CD14-positive monocyte (primary cell): ENCODE measurements at regions not wholly inside any gene's neighbourhood (a gene's known extent, or its start where the extent isn't known, plus 50 kb on each side); places are given as distances from the start of the nearest gene placed in this dataset.

Experiments
- DNase-seq, 3 donors: peaks; one replicate each; pipeline ENCODE4 v3.0.0-alpha.2; 2011 to 2022
- H2AFZ ChIP-seq: 2 replicates; pipeline ENCODE4 v1.6.0; 2012; ENCODE audit warnings: mild to moderate bottlenecking, low read depth, low read length, inconsistent platforms; ENCODE audit not compliant: insufficient read depth, poor library complexity, severe bottlenecking
- H3K27ac ChIP-seq, 2 donors: 1 replicate in 1 of 2; 2 replicates in 1 of 2; pipeline ENCODE4 v1.5.1; 2012 to 2013; ENCODE audit warnings: low read length in 2 of 2, control low read depth in 1 of 2, inconsistent platforms in 1 of 2, low read depth in 1 of 2, mild to moderate bottlenecking in 1 of 2
- H3K27me3 ChIP-seq, 2 donors: one replicate each; pipeline versions ENCODE4 v1.6.0 to v1.6.1; 2011 to 2013; ENCODE audit warnings: low read length in 2 of 2; ENCODE audit not compliant: control insufficient read depth in 2 of 2, insufficient read depth in 2 of 2
- H3K36me3 ChIP-seq, 2 donors: replicated peaks in 1 of 2; 1 replicate in 1 of 2; 2 replicates in 1 of 2; pipeline versions ENCODE4 v1.5.1 to v1.6.1; 2012 to 2013; ENCODE audit warnings: low read length in 2 of 2, control low read depth in 1 of 2, inconsistent platforms in 1 of 2, mild to moderate bottlenecking in 1 of 2; ENCODE audit not compliant: insufficient read depth in 2 of 2, control insufficient read depth in 1 of 2
- H3K4me1 ChIP-seq, 2 donors: 1 replicate in 1 of 2; 2 replicates in 1 of 2; pipeline versions ENCODE4 v1.5.1 to v1.6.1; 2012 to 2013; ENCODE audit warnings: low read length in 2 of 2, control low read depth in 1 of 2, inconsistent platforms in 1 of 2, mild to moderate bottlenecking in 1 of 2, moderate library complexity in 1 of 2; ENCODE audit not compliant: insufficient read depth in 2 of 2, control insufficient read depth in 1 of 2
- H3K4me2 ChIP-seq: replicated peaks from 2 replicates; pipeline ENCODE3; 2012; ENCODE audit warnings: low read length, moderate library complexity, mild to moderate bottlenecking; ENCODE audit not compliant: poor library complexity, severe bottlenecking; ENCODE audit errors: extremely low read depth
- H3K4me3 ChIP-seq, 3 experiments: fragments of 200-600 bp in 1 of 3; sonication (generic) in 1 of 3; replicated peaks in 1 of 3; 1 replicate in 2 of 3; 2 replicates in 1 of 3; pipeline ENCODE4 v1.5.1; 2011 to 2013; ENCODE audit warnings: low read length in 3 of 3, mild to moderate bottlenecking in 3 of 3, control low read depth in 2 of 3, low read depth in 2 of 3, inconsistent platforms in 1 of 3, moderate library complexity in 1 of 3
- H3K79me2 ChIP-seq: 2 replicates; pipeline ENCODE4 v1.6.0; 2012; ENCODE audit warnings: mild to moderate bottlenecking, control low read depth, inconsistent platforms, low read length, moderate library complexity; ENCODE audit not compliant: insufficient read depth
- H3K9ac ChIP-seq: 2 replicates; pipeline ENCODE4 v1.6.0; 2017; ENCODE audit warnings: low read length, mild to moderate bottlenecking; ENCODE audit not compliant: insufficient read depth, poor library complexity, severe bottlenecking
- H3K9me3 ChIP-seq, 2 donors: replicated peaks in 1 of 2; 1 replicate in 1 of 2; 2 replicates in 1 of 2; pipeline versions ENCODE4 v1.5.1 to v1.6.1; 2012 to 2013; ENCODE audit warnings: low read length in 2 of 2, control low read depth in 1 of 2; ENCODE audit not compliant: control insufficient read depth in 1 of 2, insufficient read depth in 1 of 2
- H4K20me1 ChIP-seq: 2 replicates; pipeline ENCODE4 v1.6.0; 2012; ENCODE audit warnings: mild to moderate bottlenecking, low read length, control low read depth, moderate library complexity; ENCODE audit not compliant: insufficient read depth
- H3K27ac Mint-ChIP-seq, 7 donors: one replicate each; pipeline ENCODE4 v1.8.0; 2020; ENCODE audit warnings: mild to moderate bottlenecking in 7 of 7, mixed read lengths in 7 of 7, moderate library complexity in 6 of 7, inconsistent platforms in 2 of 7
- H3K27me3 Mint-ChIP-seq, 3 donors: one replicate each; pipeline ENCODE4 v1.8.0; 2021 to 2022; ENCODE audit warnings: low read depth in 3 of 3, mild to moderate bottlenecking in 3 of 3, mixed read lengths in 3 of 3, moderate library complexity in 3 of 3, inconsistent platforms in 1 of 3
- H3K36me3 Mint-ChIP-seq, 2 donors: one replicate each; pipeline ENCODE4 v1.8.0; 2020; ENCODE audit warnings: mixed read lengths in 2 of 2, inconsistent platforms in 1 of 2, mild to moderate bottlenecking in 1 of 2
- H3K4me1 Mint-ChIP-seq: one replicate; pipeline ENCODE4 v1.8.0; 2020; ENCODE audit warnings: mild to moderate bottlenecking, mixed read lengths
- H3K4me3 Mint-ChIP-seq, 2 donors: one replicate each; pipeline ENCODE4 v1.8.0; 2020; ENCODE audit warnings: mild to moderate bottlenecking in 2 of 2, mixed read lengths in 2 of 2, moderate library complexity in 1 of 2
- H3K9me3 Mint-ChIP-seq, 7 donors: one replicate each; pipeline ENCODE4 v1.8.0; 2020 to 2022; ENCODE audit warnings: mixed read lengths in 7 of 7, mild to moderate bottlenecking in 6 of 7, moderate library complexity in 6 of 7, inconsistent platforms in 2 of 7
- CTCF ChIP-seq: fragments of 200-600 bp; IDR thresholded peaks from one replicate; pipeline ENCODE4 v1.8.0; 2022; ENCODE audit warnings: antibody characterized with exemption, mild to moderate bottlenecking
- WGBS: methylation state at CpG from one replicate; pipeline ENCODE4 v1.1.5; 2013; ENCODE audit warnings: missing lambda C conversion rate; ENCODE audit not compliant: insufficient coverage; 5-methylcytosine and 5-hydroxymethylcytosine counted together
- intact Hi-C, 2 donors: fragments of 100-400 bp; cut with micrococcal nuclease; formaldehyde crosslinking; loops; one replicate each; pipeline versions ENCODE4 v1.15.0 to v1.15.1; 2023

DNA sequence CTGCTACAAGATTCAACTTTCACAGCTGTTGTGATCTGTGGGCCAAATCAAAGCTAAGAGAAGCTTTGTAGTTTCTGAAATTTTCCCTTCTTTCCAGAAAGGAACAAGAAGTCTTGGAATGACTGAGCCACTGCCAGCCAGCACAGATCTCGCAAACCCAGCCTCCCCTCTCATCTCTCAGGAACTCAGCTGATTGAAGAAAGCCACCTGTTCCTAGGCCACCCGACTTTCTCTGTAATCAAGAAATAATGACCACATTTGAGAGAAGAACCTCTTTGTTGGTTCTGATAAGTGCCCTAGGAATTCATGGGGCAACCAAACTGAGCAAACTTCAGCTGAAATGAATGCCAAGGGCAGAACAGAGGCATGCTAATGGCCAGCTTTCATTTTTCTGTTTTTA, 61.7 kb downstream of the HDGFL1 start:
- Mint-ChIP-seq H3K4me1 (no peaks in the 10 kb centered on the region), H3K4me3 (no peak overlapping the region), H3K27me3 (peaks cover 0 to 2% (median 0%) of the 10 kb centered on the region in 3 donors), H3K27ac (no peak overlapping the region), H3K36me3 (no peaks in the 10 kb centered on the region), H3K9me3 (peaks cover 0 to 13% (median 8%) of the 10 kb centered on the region in 7 donors)
- Histone ChIP-seq H3K4me2 (no peak overlapping the region), H3K9me3 (peaks cover 6 to 7% of the 10 kb centered on the region in 2 donors), H3K27me3 (no peaks in the 10 kb centered on the region), H3K79me2 (no peaks in the 10 kb centered on the region), H2AFZ (no peak overlapping the region), H3K9ac (no peak overlapping the region), H3K36me3 (no peaks in the 10 kb centered on the region), H3K4me3 (no peak overlapping the region), H3K27ac (no peak overlapping the region), H3K4me1 (no peaks in the 10 kb centered on the region), H4K20me1 (no peaks in the 10 kb centered on the region)
- intact Hi-C loops: no loop called here
- DNase-seq: no peak
- WGBS: 100% methylated on average over 1 of the region's 2 CpGs
- no peak for TF ChIP-seq CTCF

- Histone ChIP-seq H3K27ac (no peak overlapping the region), H3K4me2 (no peak overlapping the region), H3K79me2 (no peaks in the 10 kb centered on the region), H3K36me3 (no peaks in the 10 kb centered on the region), H3K4me1 (no peaks in the 10 kb centered on the region), H3K27me3 (no peaks in the 10 kb centered on the region), H4K20me1 (no peaks in the 10 kb centered on the region), H3K9me3 (peaks cover 0 to 3% of the 10 kb centered on the region in 2 donors), H3K9ac (no peak overlapping the region), H2AFZ (no peak overlapping the region), H3K4me3 (no peak overlapping the region)
- Mint-ChIP-seq H3K36me3 (no peaks in the 10 kb centered on the region), H3K9me3 (peaks cover 0 to 7% (median 1%) of the 10 kb centered on the region in 7 donors), H3K27ac (no peak overlapping the region), H3K4me1 (no peaks in the 10 kb centered on the region), H3K27me3 (peaks cover 0 to 2% (median 0%) of the 10 kb centered on the region in 3 donors), H3K4me3 (no peak overlapping the region)
- no peak for TF ChIP-seq CTCF
- DNase-seq: no peak
- 83% methylated on average over 1 of the region's 2 CpGs for WGBS
- intact Hi-C loops: no loop called here
These were observed 63.3 kb downstream of the HDGFL1 start for GRCh38 chr6:22632581-22633145.
